Heart left ventricle (tissue), 16 donors: ENCODE measurements at regions not wholly inside any gene's neighbourhood (a gene's known extent, or its start where the extent isn't known, plus 50 kb on each side); places are given as distances from the start of the nearest gene placed in this dataset.

Source experiments
- ATAC-seq, 4 donors: fragments of 200-7000 bp; cut with Tn5 transposase; one replicate each; pipeline ENCODE4 v1.9.1; 2020 to 2022; ENCODE audit warnings: moderate library complexity in 4 of 4, mild to moderate bottlenecking in 3 of 4, moderate number of reproducible peaks in 1 of 4
- DNase-seq, 5 donors: peaks; one replicate each; pipeline ENCODE4 v3.0.0-alpha.2; 2020
- H3K27ac ChIP-seq, 12 donors: fragments of 200-600 bp; sonication (generic) in 4 of 12; one replicate each; pipeline versions ENCODE4 v1.5.0 to v1.8.0; 2016 to 2022; ENCODE audit warnings: mild to moderate bottlenecking in 2 of 12
- H3K27me3 ChIP-seq, 9 donors: fragments of 200-600 bp; sonication (generic) in 2 of 9; one replicate each; pipeline versions ENCODE4 v1.5.1 to v1.8.0; 2016 to 2022; ENCODE audit warnings: mild to moderate bottlenecking in 3 of 9
- H3K36me3 ChIP-seq, 9 donors: fragments of 200-600 bp; sonication (generic) in 2 of 9; one replicate each; pipeline versions ENCODE4 v1.5.0 to v1.8.0; 2018 to 2022; ENCODE audit warnings: mild to moderate bottlenecking in 2 of 9
- H3K4me1 ChIP-seq, 12 donors: fragments of 200-600 bp; sonication (generic) in 4 of 12; one replicate each; pipeline versions ENCODE4 v1.5.0 to v1.8.0; 2016 to 2022; ENCODE audit warnings: mild to moderate bottlenecking in 3 of 12
- H3K4me3 ChIP-seq, 12 donors: fragments of 200-600 bp; sonication (generic) in 4 of 12; one replicate each; pipeline versions ENCODE4 v1.5.0 to v1.8.0; 2017 to 2022; ENCODE audit warnings: mild to moderate bottlenecking in 9 of 12, moderate library complexity in 4 of 12
- H3K9me3 ChIP-seq, 12 donors: fragments of 200-600 bp; sonication (generic) in 4 of 12; one replicate each; pipeline versions ENCODE4 v1.5.0 to v1.8.0; 2016 to 2022; ENCODE audit warnings: mild to moderate bottlenecking in 1 of 12
- CTCF ChIP-seq, 12 donors: fragments of 200-600 bp; sonication (generic) in 4 of 12; IDR thresholded peaks; one replicate each; pipeline versions ENCODE4 v1.5.0 to v1.8.0; 2018 to 2022; ENCODE audit warnings: antibody characterized with exemption in 12 of 12, mild to moderate bottlenecking in 5 of 12
- POLR2A ChIP-seq, 2 donors: fragments of 450-650 bp; IDR thresholded peaks; one replicate each; pipeline ENCODE4 v1.6.1; 2017; ENCODE audit warnings: antibody characterized with exemption in 2 of 2, mild to moderate bottlenecking in 2 of 2, moderate library complexity in 2 of 2
- WGBS, 4 donors: extraction: QIAGEN DNeasy Blood & Tissue Kit in 2 of 4; methylation state at CpG; one replicate each; pipeline versions ENCODE4 v1.1.5 to v1.1.7; 2013 to 2018; 5-methylcytosine and 5-hydroxymethylcytosine counted together
- intact Hi-C, 10 donors: fragments of 100-400 bp; cut with DNase I; formaldehyde crosslinking; loops; one replicate each; pipeline versions ENCODE4 v1.11.1 to v1.14.2; 2022
- donor health status: ischemic (EF 13 %, LVEDD 7.1; RV severe dilation, severe dysfunction).
- donor health status: healthy with polysubstance abuse.
- donor health status: DM: no; HTN: yes; CAD: no.
- donor health status: DM: no; HTN: no; CAD: no.
- donor health status: ischemic (EF 25% LVEDD 6.9; RV normal size, moderate dysfunction).
- donor health status: ischemic (EF 25% LVEDD 5.7; RV mildly dilated, moderate dysfunction).
- donor health status: healthy.
- donor health status: DM: yes; HTN: yes; CAD: no.
- donor health status: ischemic (EF 35%, LVEDD 5.7; RV mildly dilated, moderate dysfunction).
- donor health status: nonischemic (EF 11% LVEDD 7.7; RV severe dilation, severe dysfunction).
- donor health status: DM: yes; HTN: yes; CAD: no.
- donor health status: PGD.
- donor health status: ischemic (EF 29% LVEDD 5.4; RV normal size, mild dysfunction).
- donor health status: nonischemic (EF 23%, LVEDD 6.1; RV moderate dilation, normal function).

- no peak for DNase-seq
- H3K36me3 ChIP-seq = peaks cover 0 to 19% (median 0%) of the 10 kb centered on the region in 9 donors
- TF ChIP-seq CTCF (IDR thresholded peaks at IDR 0.05) (no peak), POLR2A (IDR thresholded peaks at IDR 0.05) (no peak)
Observed at GRCh38 chr15:96253006-96253747, 77.3 kb upstream of the NR2F2 start.

GRCh38 chr15:96254173-96254572 lies 76.3 kb upstream of the NR2F2 start:
- intact Hi-C loops = no loop called here
- WGBS, 4 donors = 88 to 91% (median 90%) methylated on average over 6 of the region's 6 CpGs
- Histone ChIP-seq H3K4me3 (no peak overlapping the region), H3K36me3 (peaks cover 0 to 22% (median 0%) of the 10 kb centered on the region in 9 donors), H3K27me3 (no peaks in the 10 kb centered on the region), H3K9me3 (no peaks in the 10 kb centered on the region), H3K4me1 (no peaks in the 10 kb centered on the region), H3K27ac (no peak overlapping the region)
- TF ChIP-seq CTCF (IDR thresholded peaks at IDR 0.05) = no peak
- no peak for TF ChIP-seq POLR2A (IDR thresholded peaks at IDR 0.05)
- DNase-seq (no peak), ATAC-seq (no peak)

More at GRCh38 chr15:96253006-96253747, 77.3 kb upstream of the NR2F2 start:
- no peak for ATAC-seq
- Histone ChIP-seq H3K9me3 (no peaks in the 10 kb centered on the region), H3K4me1 (no peaks in the 10 kb centered on the region), H3K27ac (no peak overlapping the region), H3K4me3 (no peak overlapping the region), H3K27me3 (no peaks in the 10 kb centered on the region)
- intact Hi-C loops = no loop called here
- WGBS, 4 donors = 83 to 85% (median 83%) methylated on average over 7 of the region's 7 CpGs

GRCh38 chr15:96255599-96255998 lies 74.9 kb upstream of the NR2F2 start:
- H3K27ac ChIP-seq = no peak overlapping the region
- H3K36me3 ChIP-seq = peaks cover 0 to 24% (median 0%) of the 10 kb centered on the region in 9 donors
- no peak overlapping the region for H3K4me3 ChIP-seq
- H3K4me1 ChIP-seq = no peaks in the 10 kb centered on the region
- no peaks in the 10 kb centered on the region for H3K9me3 ChIP-seq
- intact Hi-C loops = no loop called here
- DNase-seq (no peak), ATAC-seq (no peak)
- no peak for TF ChIP-seq CTCF (IDR thresholded peaks at IDR 0.05)
- no peaks in the 10 kb centered on the region for H3K27me3 ChIP-seq
- WGBS, 4 donors = 89 to 93% (median 92%) methylated on average over 1 of the region's 1 CpG

GRCh38 chr15:96261575-96262034 lies 68.9 kb upstream of the NR2F2 start:
- intact Hi-C loops = loop anchor here in 1 of 10 donors (10.0 kb wide), 1 partner anchor 57 kb away; no protein-coding TSS in a partner anchor
- DNase-seq (no peak), ATAC-seq (no peak)
- TF ChIP-seq CTCF (IDR thresholded peaks at IDR 0.05) (no peak), POLR2A (IDR thresholded peaks at IDR 0.05) (no peak)
- Histone ChIP-seq H3K4me3 (no peak overlapping the region), H3K27me3 (no peaks in the 10 kb centered on the region), H3K4me1 (peaks cover 0 to 3% (median 0%) of the 10 kb centered on the region in 12 donors), H3K9me3 (no peaks in the 10 kb centered on the region), H3K27ac (peak overlapping the region in 1 of 12 donors; percentile 55), H3K36me3 (peaks cover 0 to 6% (median 0%) of the 10 kb centered on the region in 9 donors)
- 65 to 79% (median 68%) methylated on average over 4 of the region's 4 CpGs for WGBS, 4 donors
